ENCODE measurements at regions not wholly inside any gene's neighbourhood (a gene's known extent, or its start where the extent isn't known, plus 50 kb on each side); places are given as distances from the start of the nearest gene placed in this dataset.

- Histone ChIP-seq H3K27ac (ENCODE audit: low read depth in 2 of 2, low read length in 1 of 2) (no peak overlapping the region), H4K20me1 (ENCODE audit: insufficient read depth) (no peaks in the 10 kb centered on the region), H3K27me3 (ENCODE audit: insufficient read depth) (no peaks in the 10 kb centered on the region), H3K4me2 (no peak overlapping the region), H3K36me3 (replicated peaks in 1 of 2; ENCODE audit: control insufficient read depth in 1 of 2, insufficient read depth in 2 of 2, low read length in 1 of 2) (no peaks in the 10 kb centered on the region), H3K9me2 (no peaks in the 10 kb centered on the region), H3K4me1 (ENCODE audit: control insufficient read depth in 1 of 2, insufficient read depth in 2 of 2, low read depth in 1 of 2, low read length in 1 of 2) (peaks cover 0 to 7% of the 10 kb centered on the region in 2 experiments; a peak in 1 of 4 replicates), H3K9ac (no peak overlapping the region), H2AFZ (ENCODE audit: low read depth) (no peak overlapping the region), H3K9me3 (no peaks in the 10 kb centered on the region), H3F3A (replicated peaks; ENCODE audit: insufficient read depth) (no peaks in the 10 kb centered on the region), H3K79me2 (ENCODE audit: insufficient read depth) (no peaks in the 10 kb centered on the region), H3K4me3 (ENCODE audit: low read depth in 2 of 2, low read length in 1 of 2) (no peak overlapping the region)
- TF ChIP-seq RCOR1 (IDR thresholded peaks at IDR 0.05; ENCODE audit: low read length) (no peak), MXI1 (IDR thresholded peaks at IDR 0.05; ENCODE audit: low read depth, low read length) (no peak)
- WGBS (ENCODE audit: low lambda C conversion rate), result 60% methylated on average over 4 of the region's 6 CpGs
- peak; percentile 20 for DNase-seq
- ChIA-PET POLR2A (no interaction called here), CTCF (no interaction called here)
Observed at GRCh38 chr6:14664112-14664601, 546.6 kb downstream of the CD83 start.

GRCh38 chr6:14664621-14665315 lies 547.2 kb downstream of the CD83 start:
- Histone ChIP-seq H3K36me3 (replicated peaks in 1 of 2; ENCODE audit: control insufficient read depth in 1 of 2, insufficient read depth in 2 of 2, low read length in 1 of 2) (no peaks in the 10 kb centered on the region), H4K20me1 (ENCODE audit: insufficient read depth) (no peaks in the 10 kb centered on the region), H2AFZ (ENCODE audit: low read depth) (no peak overlapping the region), H3K27me3 (ENCODE audit: insufficient read depth) (no peaks in the 10 kb centered on the region), H3K79me2 (ENCODE audit: insufficient read depth) (no peaks in the 10 kb centered on the region), H3K9me3 (no peaks in the 10 kb centered on the region), H3K4me1 (ENCODE audit: control insufficient read depth in 1 of 2, insufficient read depth in 2 of 2, low read depth in 1 of 2, low read length in 1 of 2) (peaks cover 0 to 7% of the 10 kb centered on the region in 2 experiments; a peak in 1 of 4 replicates), H3F3A (replicated peaks; ENCODE audit: insufficient read depth) (no peaks in the 10 kb centered on the region), H3K4me2 (no peak overlapping the region), H3K9me2 (no peaks in the 10 kb centered on the region), H3K9ac (no peak overlapping the region), H3K27ac (ENCODE audit: low read depth in 2 of 2, low read length in 1 of 2) (no peak overlapping the region), H3K4me3 (ENCODE audit: low read depth in 2 of 2, low read length in 1 of 2) (no peak overlapping the region)
- 61% methylated on average over 11 of the region's 11 CpGs for WGBS (ENCODE audit: low lambda C conversion rate)
- POLR2A ChIA-PET, result no interaction called here
- CTCF ChIA-PET, result no interaction called here
- TF ChIP-seq IRF3 (IDR thresholded peaks at IDR 0.05; ENCODE audit: low read depth, low read length), result no peak
- TF ChIP-seq YY1 (IDR thresholded peaks at IDR 0.05; ENCODE audit: low read depth), result no peak
- no peak for TF ChIP-seq EP300 (IDR thresholded peaks at IDR 0.05; ENCODE audit: borderline replicate concordance in 1 of 2, low read depth in 1 of 2, low read length in 1 of 2)
- no peak for TF ChIP-seq JUND (IDR thresholded peaks at IDR 0.05)
- no peak for TF ChIP-seq TEAD4 (IDR thresholded peaks at IDR 0.05; ENCODE audit: borderline replicate concordance, insufficient read depth)
- no peak for TF ChIP-seq EZH2phosphoT487 (IDR thresholded peaks at IDR 0.05; ENCODE audit: borderline replicate concordance, low read depth)
- TF ChIP-seq GATA2 (CRISPR knock-in tag; IDR thresholded peaks at IDR 0.05), result no peak
- no peak for TF ChIP-seq NRF1 (IDR thresholded peaks at IDR 0.05; ENCODE audit: low read depth, low read length)
- TF ChIP-seq TAF1 (IDR thresholded peaks at IDR 0.05; ENCODE audit: borderline replicate concordance, low read depth, low read length), result no peak
- TF ChIP-seq RCOR1 (IDR thresholded peaks at IDR 0.05; ENCODE audit: low read length), result no peak
- no peak for TF ChIP-seq REST (IDR thresholded peaks at IDR 0.05; ENCODE audit: low read depth, low read length)
- TF ChIP-seq NFIC (IDR thresholded peaks at IDR 0.05; ENCODE audit: borderline replicate concordance), result no peak
- TF ChIP-seq RFX5 (IDR thresholded peaks at IDR 0.05; ENCODE audit: low read length), result no peak
- TF ChIP-seq ELF1 (IDR thresholded peaks at IDR 0.05), result no peak
- TF ChIP-seq POLR2AphosphoS5 (IDR thresholded peaks at IDR 0.05; ENCODE audit: low read depth, low read length), result no peak
- TF ChIP-seq FOXM1 (IDR thresholded peaks at IDR 0.05; ENCODE audit: low read depth), result no peak
- TF ChIP-seq CHD2 (IDR thresholded peaks at IDR 0.05; ENCODE audit: low read length, partially characterized antibody), result no peak
- TF ChIP-seq FOXJ3 (CRISPR knock-in tag; IDR thresholded peaks at IDR 0.05), result no peak
- peak; percentile 23 for DNase-seq

All from SK-N-SH (cell line).